ENCODE measurements at regions not wholly inside any gene's neighbourhood (a gene's known extent, or its start where the extent isn't known, plus 50 kb on each side); places are given as distances from the start of the nearest gene placed in this dataset.
"Not testable (repeated sequence)": the region's sequence is repeated elsewhere in the genome, so short reads cannot be mapped to it uniquely, and the experiment has no call there.

GRCh38 chr1:172838680-172839313 is 179.9 kb downstream of the FASLG start:
- 89 to 94% (median 91%) methylated on average over 4 of the region's 4 CpGs for WGBS, 5 donors
- no peak overlapping the region for H3K4me3 ChIP-seq
- H3K4me1 ChIP-seq = peaks cover 4 to 11% (median 7%) of the 10 kb centered on the region in 4 donors
- TF ChIP-seq POLR2A (IDR thresholded peaks at IDR 0.05) = no peak
- TF ChIP-seq EP300 (IDR thresholded peaks at IDR 0.05) = no peak
- no peak for TF ChIP-seq CTCF (IDR thresholded peaks at IDR 0.05)
- no peak for TF ChIP-seq POLR2AphosphoS5 (IDR thresholded peaks at IDR 0.05)
- no peaks in the 10 kb centered on the region for H3K27me3 ChIP-seq
- no peaks in the 10 kb centered on the region for H3K9me3 ChIP-seq
- DNase-seq = no peak
- intact Hi-C loops (cut with DNase I; ENCODE audit: low total_unique reads) = no loop called here
- no peak overlapping the region for H3K27ac ChIP-seq
- H3K36me3 ChIP-seq = no peaks in the 10 kb centered on the region

- H3K27ac ChIP-seq; H3K4me3 ChIP-seq; H3K9me3 ChIP-seq; DNase-seq; H3K27me3 ChIP-seq; H3K36me3 ChIP-seq; intact Hi-C loops (cut with DNase I; ENCODE audit: low total_unique reads): not testable (repeated sequence)
- peaks cover 10 to 18% (median 11%) of the 10 kb centered on the region in 4 donors for H3K4me1 ChIP-seq
- 93 to 99% (median 97%) methylated on average over 8 of the region's 8 CpGs for WGBS, 5 donors
Observed at GRCh38 chr1:172839639-172840038, 180.7 kb downstream of the FASLG start.

- Histone ChIP-seq H3K27me3 (no peaks in the 10 kb centered on the region), H3K27ac (peak overlapping the region in 1 of 5 donors; percentile 25), H3K4me1 (peaks cover 11 to 18% (median 16%) of the 10 kb centered on the region in 4 donors), H3K36me3 (no peaks in the 10 kb centered on the region), H3K4me3 (no peak overlapping the region), H3K9me3 (no peaks in the 10 kb centered on the region)
- WGBS, 5 donors = 8 to 33% (median 16%) methylated on average over 2 of the region's 2 CpGs
- intact Hi-C loops (cut with DNase I; ENCODE audit: low total_unique reads) = no loop called here
- no peak for DNase-seq
- TF ChIP-seq POLR2AphosphoS5 (IDR thresholded peaks at IDR 0.05) (no peak), CTCF (IDR thresholded peaks at IDR 0.05) (no peak), POLR2A (IDR thresholded peaks at IDR 0.05) (no peak), EP300 (IDR thresholded peaks at IDR 0.05) (no peak)
Observed at GRCh38 chr1:172843444-172843843, 184.5 kb downstream of the FASLG start.

- Histone ChIP-seq H3K9me3 (no peaks in the 10 kb centered on the region), H3K4me1 (peaks cover 11 to 18% (median 16%) of the 10 kb centered on the region in 4 donors), H3K4me3 (no peak overlapping the region), H3K27ac (peak overlapping the region in 1 of 5 donors; percentile 1), H3K27me3 (no peaks in the 10 kb centered on the region), H3K36me3 (no peaks in the 10 kb centered on the region)
- TF ChIP-seq EP300 (IDR thresholded peaks at IDR 0.05) (no peak), POLR2A (IDR thresholded peaks at IDR 0.05) (no peak), POLR2AphosphoS5 (IDR thresholded peaks at IDR 0.05) (no peak), CTCF (IDR thresholded peaks at IDR 0.05) (no peak)
- WGBS, 5 donors = 39 to 69% (median 49%) methylated on average over 2 of the region's 2 CpGs
- DNase-seq = peak in 1 of 2 donors; percentile 49
- intact Hi-C loops (cut with DNase I; ENCODE audit: low total_unique reads) = no loop called here
Observed at GRCh38 chr1:172845371-172845770, 186.5 kb downstream of the FASLG start.

GRCh38 chr1:172845865-172846264 is 187.0 kb downstream of the FASLG start:
- Histone ChIP-seq H3K4me1 (peaks cover 11 to 18% (median 16%) of the 10 kb centered on the region in 4 donors), H3K9me3 (no peaks in the 10 kb centered on the region), H3K36me3 (no peaks in the 10 kb centered on the region), H3K4me3 (no peak overlapping the region), H3K27ac (no peak overlapping the region), H3K27me3 (no peaks in the 10 kb centered on the region)
- no peak for DNase-seq
- intact Hi-C loops (cut with DNase I; ENCODE audit: low total_unique reads) = no loop called here
- WGBS, 5 donors = 77 to 96% (median 84%) methylated on average over 2 of the region's 2 CpGs
- no peak for TF ChIP-seq EP300 (IDR thresholded peaks at IDR 0.05)
- no peak for TF ChIP-seq CTCF (IDR thresholded peaks at IDR 0.05)
- TF ChIP-seq POLR2AphosphoS5 (IDR thresholded peaks at IDR 0.05) = no peak
- no peak for TF ChIP-seq POLR2A (IDR thresholded peaks at IDR 0.05)

GRCh38 chr1:172847814-172848213 is 188.9 kb downstream of the FASLG start:
- intact Hi-C loops (cut with DNase I; ENCODE audit: low total_unique reads); H3K4me3 ChIP-seq; H3K27me3 ChIP-seq; H3K36me3 ChIP-seq; H3K9me3 ChIP-seq; H3K27ac ChIP-seq; DNase-seq: not testable (repeated sequence)
- peaks cover 11 to 18% (median 16%) of the 10 kb centered on the region in 4 donors for H3K4me1 ChIP-seq

Measured in stomach (tissue), 8 donors.